Smooth muscle cell (in vitro differentiated cells): ENCODE measurements at regions not wholly inside any gene's neighbourhood (a gene's known extent, or its start where the extent isn't known, plus 50 kb on each side); places are given as distances from the start of the nearest gene placed in this dataset.

Source experiments
- DNase-seq: peaks from one replicate; lab custom pipeline; 2025; ENCODE audit not compliant: unreplicated experiment; lab: John Stamatoyannopoulos, UW
- H2AFZ ChIP-seq: fragments of 200-600 bp; sonication (generic); 2 replicates; pipeline ENCODE4 v1.6.0; 2016; ENCODE audit warnings: antibody characterized with exemption, low read depth, mild to moderate bottlenecking
- H3F3A ChIP-seq: fragments of 200-600 bp; sonication (generic); 2 replicates; pipeline ENCODE4 v1.6.0; 2017; ENCODE audit warnings: antibody characterized with exemption, low read depth
- H3K27ac ChIP-seq: fragments of 200-600 bp; sonication (generic); 2 replicates; pipeline ENCODE4 v1.5.1; 2016; ENCODE audit warnings: low read depth, mild to moderate bottlenecking
- H3K27me3 ChIP-seq: fragments of 200-600 bp; sonication (generic); 2 replicates; pipeline ENCODE4 v1.6.1; 2016; ENCODE audit warnings: low read depth, mild to moderate bottlenecking
- H3K36me3 ChIP-seq: fragments of 200-600 bp; sonication (generic); 2 replicates; pipeline ENCODE4 v1.5.1; 2016; ENCODE audit warnings: low read depth
- H3K4me1 ChIP-seq: fragments of 200-600 bp; sonication (generic); 2 replicates; pipeline ENCODE4 v1.5.1; 2016; ENCODE audit warnings: low read depth
- H3K4me2 ChIP-seq: fragments of 200-600 bp; sonication (generic); 2 replicates; pipeline ENCODE4 v1.6.0; 2016; ENCODE audit warnings: mild to moderate bottlenecking
- H3K4me3 ChIP-seq: fragments of 200-600 bp; sonication (generic); 2 replicates; pipeline ENCODE4 v1.5.1; 2016; ENCODE audit warnings: mild to moderate bottlenecking
- H3K79me2 ChIP-seq: fragments of 200-600 bp; sonication (generic); 2 replicates; pipeline ENCODE4 v1.6.0; 2016; ENCODE audit warnings: low read depth, mild to moderate bottlenecking
- H3K9ac ChIP-seq: fragments of 200-600 bp; sonication (generic); 2 replicates; pipeline ENCODE4 v1.6.0; 2016; ENCODE audit warnings: low read depth
- H3K9me3 ChIP-seq: fragments of 200-600 bp; sonication (generic); replicated peaks from 2 replicates; pipeline ENCODE4 v1.5.1; 2016; ENCODE audit warnings: low read depth
- H4K20me1 ChIP-seq: fragments of 200-600 bp; sonication (generic); 2 replicates; pipeline ENCODE4 v1.6.0; 2016; ENCODE audit warnings: low read depth
- WGBS: methylation state at CpG from one replicate; pipeline ENCODE4 v1.1.7; 2016; ENCODE audit warnings: low lambda C conversion rate; 5-methylcytosine and 5-hydroxymethylcytosine counted together
- TF ChIP-seq, protein P1 (sequence below): fragments of 200-600 bp; sonication (generic); IDR thresholded peaks from 2 replicates; pipeline ENCODE4 v1.5.1; 2017; ENCODE audit warnings: borderline replicate concordance, mild to moderate bottlenecking, antibody characterized with exemption; ENCODE audit not compliant: insufficient read depth, poor library complexity, severe bottlenecking

DNA sequence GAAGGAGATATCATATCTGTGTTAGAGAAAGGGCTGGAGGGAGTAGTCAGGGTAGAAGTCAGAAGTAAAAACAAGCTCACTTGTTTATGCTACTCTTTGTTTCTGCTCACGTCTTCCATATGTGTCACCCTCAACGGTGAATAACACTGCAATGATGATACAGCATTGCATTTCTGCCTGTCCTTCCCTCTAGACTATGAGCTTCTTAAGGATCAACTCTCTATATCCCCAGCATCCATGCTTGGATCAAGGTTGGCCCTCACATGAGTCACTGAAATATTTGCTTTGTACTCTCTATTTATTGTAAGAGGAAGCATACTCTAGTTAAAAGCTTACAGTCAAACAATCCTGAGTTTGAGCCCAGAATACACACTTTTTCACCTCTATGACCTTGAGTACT lies 406.0 kb downstream of the RFC3 start:
- WGBS = 67% methylated on average over 2 of the region's 2 CpGs
- Histone ChIP-seq H3F3A (no peaks in the 10 kb centered on the region), H3K27me3 (no peaks in the 10 kb centered on the region), H3K79me2 (no peaks in the 10 kb centered on the region), H3K36me3 (no peaks in the 10 kb centered on the region), H3K9me3 (peaks cover 4% of the 10 kb centered on the region), H2AFZ (no peak overlapping the region), H3K4me3 (no peak overlapping the region), H3K4me1 (no peaks in the 10 kb centered on the region), H4K20me1 (no peaks in the 10 kb centered on the region), H3K27ac (no peak overlapping the region), H3K9ac (no peak overlapping the region), H3K4me2 (no peak overlapping the region)
- TF ChIP-seq, protein P1, sequence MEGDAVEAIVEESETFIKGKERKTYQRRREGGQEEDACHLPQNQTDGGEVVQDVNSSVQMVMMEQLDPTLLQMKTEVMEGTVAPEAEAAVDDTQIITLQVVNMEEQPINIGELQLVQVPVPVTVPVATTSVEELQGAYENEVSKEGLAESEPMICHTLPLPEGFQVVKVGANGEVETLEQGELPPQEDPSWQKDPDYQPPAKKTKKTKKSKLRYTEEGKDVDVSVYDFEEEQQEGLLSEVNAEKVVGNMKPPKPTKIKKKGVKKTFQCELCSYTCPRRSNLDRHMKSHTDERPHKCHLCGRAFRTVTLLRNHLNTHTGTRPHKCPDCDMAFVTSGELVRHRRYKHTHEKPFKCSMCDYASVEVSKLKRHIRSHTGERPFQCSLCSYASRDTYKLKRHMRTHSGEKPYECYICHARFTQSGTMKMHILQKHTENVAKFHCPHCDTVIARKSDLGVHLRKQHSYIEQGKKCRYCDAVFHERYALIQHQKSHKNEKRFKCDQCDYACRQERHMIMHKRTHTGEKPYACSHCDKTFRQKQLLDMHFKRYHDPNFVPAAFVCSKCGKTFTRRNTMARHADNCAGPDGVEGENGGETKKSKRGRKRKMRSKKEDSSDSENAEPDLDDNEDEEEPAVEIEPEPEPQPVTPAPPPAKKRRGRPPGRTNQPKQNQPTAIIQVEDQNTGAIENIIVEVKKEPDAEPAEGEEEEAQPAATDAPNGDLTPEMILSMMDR = no peak
- no peak for DNase-seq

DNA sequence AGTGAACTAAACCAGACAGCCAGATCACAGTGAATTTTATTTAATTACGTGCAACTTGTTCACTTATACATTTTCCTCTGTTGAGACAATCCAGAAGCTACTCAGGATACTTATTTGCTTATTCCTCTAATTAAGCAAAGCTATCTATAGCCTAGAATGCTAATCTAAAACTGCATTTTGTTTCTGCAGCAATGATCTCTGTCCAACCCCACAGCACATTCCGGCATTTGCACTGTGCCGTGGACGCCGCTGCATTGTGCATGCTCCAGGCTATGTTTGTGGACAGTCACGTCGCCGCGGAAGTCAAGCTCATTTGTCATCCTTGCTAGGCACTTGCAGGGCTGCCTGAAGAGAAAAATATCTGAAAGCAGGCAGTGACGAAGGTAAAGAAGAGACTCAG lies 406.9 kb downstream of the RFC3 start:
- Histone ChIP-seq H2AFZ (no peak overlapping the region), H3K79me2 (no peaks in the 10 kb centered on the region)
- no peak for DNase-seq

DNA sequence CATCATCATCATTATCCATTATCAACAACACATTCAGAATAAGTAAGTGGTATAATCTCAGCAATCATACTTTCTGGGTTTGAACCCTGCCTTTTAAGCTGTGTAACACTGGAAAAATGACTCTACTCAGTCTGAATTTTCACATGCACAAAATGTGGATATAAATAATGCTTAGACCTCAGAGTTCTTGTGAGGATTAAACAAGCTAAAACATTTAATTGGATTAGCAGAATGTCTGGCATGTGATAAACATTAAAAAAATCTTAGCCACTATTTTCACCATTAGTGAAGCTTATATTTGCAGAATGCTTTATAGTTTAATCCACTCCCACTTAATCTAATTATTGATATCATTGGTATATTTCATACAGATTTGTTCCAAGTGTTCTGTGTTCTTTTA lies 412.3 kb downstream of the RFC3 start:
- no peaks in the 10 kb centered on the region for H3K79me2 ChIP-seq
- no peaks in the 10 kb centered on the region for H3K4me1 ChIP-seq
- H2AFZ ChIP-seq = no peak overlapping the region
- no peak overlapping the region for H3K4me2 ChIP-seq
- no peaks in the 10 kb centered on the region for H3K36me3 ChIP-seq
- TF ChIP-seq, protein P1 = no peak
- H3K9ac ChIP-seq = no peak overlapping the region
- no peaks in the 10 kb centered on the region for H3F3A ChIP-seq
- H4K20me1 ChIP-seq = no peaks in the 10 kb centered on the region
- peaks cover 4% of the 10 kb centered on the region for H3K9me3 ChIP-seq
- H3K4me3 ChIP-seq = no peak overlapping the region
- H3K27ac ChIP-seq = no peak overlapping the region
- no peaks in the 10 kb centered on the region for H3K27me3 ChIP-seq
- no peak for DNase-seq

More for the DNA sequence above, 406.9 kb downstream of the RFC3 start:
- Histone ChIP-seq H3K4me1 (no peaks in the 10 kb centered on the region), H3K27me3 (no peaks in the 10 kb centered on the region), H3K9me3 (peaks cover 4% of the 10 kb centered on the region), H3K36me3 (no peaks in the 10 kb centered on the region), H3K9ac (no peak overlapping the region), H3K4me3 (no peak overlapping the region), H4K20me1 (no peaks in the 10 kb centered on the region), H3K27ac (no peak overlapping the region), H3F3A (no peaks in the 10 kb centered on the region), H3K4me2 (no peak overlapping the region)
- TF ChIP-seq, protein P1 = no peak
- 81% methylated on average over 10 of the region's 10 CpGs for WGBS

DNA sequence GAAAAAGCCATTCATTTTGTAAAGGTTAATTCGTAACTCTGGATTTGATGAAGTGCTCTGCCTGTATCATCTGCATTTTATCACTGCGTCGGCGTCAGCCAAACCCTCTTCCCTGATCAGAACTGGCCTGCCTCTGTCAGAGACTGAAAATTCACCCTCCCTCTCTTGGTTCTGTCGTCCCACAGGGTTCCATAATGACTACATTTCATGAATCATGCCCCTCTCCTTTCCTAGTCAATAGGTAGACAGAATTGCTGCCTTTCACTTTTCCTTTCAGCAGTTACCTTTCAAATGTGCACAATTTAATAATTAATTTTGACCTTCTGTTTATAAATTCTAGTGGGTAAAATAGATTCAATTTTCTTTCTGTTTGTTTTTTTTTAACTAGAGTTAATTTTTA lies 423.4 kb downstream of the RFC3 start:
- no peaks in the 10 kb centered on the region for H3K4me1 ChIP-seq
- no peaks in the 10 kb centered on the region for H4K20me1 ChIP-seq
- no peaks in the 10 kb centered on the region for H3K36me3 ChIP-seq
- no peak overlapping the region for H3K4me3 ChIP-seq
- TF ChIP-seq, protein P1 = no peak
- no peaks in the 10 kb centered on the region for H3K79me2 ChIP-seq
- H2AFZ ChIP-seq = no peak overlapping the region
- H3K27me3 ChIP-seq = no peaks in the 10 kb centered on the region
- H3K4me2 ChIP-seq = no peak overlapping the region
- H3K9ac ChIP-seq = no peak overlapping the region
- no peaks in the 10 kb centered on the region for H3F3A ChIP-seq
- DNase-seq = no peak
- peaks cover 4% of the 10 kb centered on the region for H3K9me3 ChIP-seq
- no peak overlapping the region for H3K27ac ChIP-seq
- WGBS = 82% methylated on average over 5 of the region's 5 CpGs
